Posterior cingulate gyrus (tissue), 11 donors: ENCODE measurements at regions not wholly inside any gene's neighbourhood (a gene's known extent, or its start where the extent isn't known, plus 50 kb on each side); places are given as distances from the start of the nearest gene placed in this dataset.
"Not testable (repeated sequence)": the region's sequence is repeated elsewhere in the genome, so short reads cannot be mapped to it uniquely, and the experiment has no call there.

Experiments
- DNase-seq, 10 donors: peaks; one replicate each; pipeline versions ENCODE4 v3.0.0 to v3.0.0-alpha.2; 2020 to 2021; ENCODE audit warnings: mixed read lengths in 3 of 10
- intact Hi-C: fragments of 100-400 bp; cut with DNase I; formaldehyde crosslinking; loops from one replicate; pipeline ENCODE4 v1.15.1; 2023

GRCh38 chr2:89947208-89947815 lies 1255.8 kb downstream of the RPIA start:
- DNase-seq, intact Hi-C loops: not testable (repeated sequence)

- DNase-seq, intact Hi-C loops: not testable (repeated sequence)
These were observed 1256.6 kb downstream of the RPIA start for GRCh38 chr2:89948102-89948501.

- intact Hi-C loops, DNase-seq: not testable (repeated sequence)
These were observed 1259.3 kb downstream of the RPIA start for GRCh38 chr2:89950807-89951206.

GRCh38 chr2:89957236-89957635 lies 1265.8 kb downstream of the RPIA start:
- DNase-seq, intact Hi-C loops: not testable (repeated sequence)

GRCh38 chr2:89959729-89960378 lies 1268.4 kb downstream of the RPIA start:
- intact Hi-C loops, DNase-seq: not testable (repeated sequence)

- peak in 1 of 10 donors; percentile 20 for DNase-seq
- intact Hi-C loops: not testable (repeated sequence)
These were observed 1269.1 kb downstream of the RPIA start for GRCh38 chr2:89960570-89960969.

GRCh38 chr2:89968567-89968966 lies 1277.1 kb downstream of the RPIA start:
- intact Hi-C loops, DNase-seq: not testable (repeated sequence)

- DNase-seq, intact Hi-C loops: not testable (repeated sequence)
These were observed 1277.7 kb downstream of the RPIA start for GRCh38 chr2:89969190-89969589.

GRCh38 chr2:89973849-89974248 lies 1282.4 kb downstream of the RPIA start:
- intact Hi-C loops, DNase-seq: not testable (repeated sequence)

- DNase-seq, intact Hi-C loops: not testable (repeated sequence)
These were observed 1288.5 kb downstream of the RPIA start for GRCh38 chr2:89979826-89980537.

GRCh38 chr2:89982246-89982645 lies 1290.8 kb downstream of the RPIA start:
- intact Hi-C loops, DNase-seq: not testable (repeated sequence)

GRCh38 chr2:89985650-89986049 lies 1294.2 kb downstream of the RPIA start:
- intact Hi-C loops, DNase-seq: not testable (repeated sequence)

GRCh38 chr2:89986532-89986931 lies 1295.1 kb downstream of the RPIA start:
- DNase-seq, intact Hi-C loops: not testable (repeated sequence)

- DNase-seq, intact Hi-C loops: not testable (repeated sequence)
These were observed 1305.3 kb downstream of the RPIA start for GRCh38 chr2:89996779-89997178.

GRCh38 chr2:90004553-90004952 lies 1313.1 kb downstream of the RPIA start:
- DNase-seq, intact Hi-C loops: not testable (repeated sequence)

GRCh38 chr2:90010442-90011100 lies 1319.1 kb downstream of the RPIA start:
- intact Hi-C loops, DNase-seq: not testable (repeated sequence)

- DNase-seq, intact Hi-C loops: not testable (repeated sequence)
These were observed 1319.6 kb downstream of the RPIA start for GRCh38 chr2:90011101-90011443.

GRCh38 chr2:90019908-90020307 lies 1328.4 kb downstream of the RPIA start:
- DNase-seq, intact Hi-C loops: not testable (repeated sequence)

GRCh38 chr2:90021234-90021633 lies 1329.8 kb downstream of the RPIA start:
- peak in 1 of 10 donors; percentile 25 for DNase-seq
- intact Hi-C loops: not testable (repeated sequence)

- peak in 1 of 10 donors; percentile 37 for DNase-seq
- intact Hi-C loops: not testable (repeated sequence)
These were observed 1335.8 kb downstream of the RPIA start for GRCh38 chr2:90027231-90027643.
